KOPT-K1 (cell line): ENCODE measurements at regions not wholly inside any gene's neighbourhood (a gene's known extent, or its start where the extent isn't known, plus 50 kb on each side); places are given as distances from the start of the nearest gene placed in this dataset.
"Not testable (repeated sequence)": the region's sequence is repeated elsewhere in the genome, so short reads cannot be mapped to it uniquely, and the experiment has no call there.

Experiments
- H3K27ac ChIP-seq: fragments of 200-600 bp; sonication (generic); 2 replicates; pipeline ENCODE4 v1.5.1; 2016; ENCODE audit warnings: antibody characterized with exemption, mild to moderate bottlenecking, low read depth, low read length; ENCODE audit not compliant: poor library complexity, severe bottlenecking
- H3K36me3 ChIP-seq: fragments of 200-600 bp; sonication (generic); 2 replicates; pipeline ENCODE4 v1.5.1; 2017; ENCODE audit warnings: antibody characterized with exemption, mild to moderate bottlenecking, low read length, moderate library complexity; ENCODE audit not compliant: insufficient read depth
- H3K9me3 ChIP-seq: fragments of 200-600 bp; sonication (generic); 2 replicates; pipeline ENCODE4 v1.5.1; 2017; ENCODE audit warnings: antibody characterized with exemption, low read length, mild to moderate bottlenecking; ENCODE audit not compliant: insufficient read depth, poor library complexity, severe bottlenecking

- Histone ChIP-seq H3K9me3 (peaks cover 20% of the 10 kb centered on the region), H3K27ac (no peak overlapping the region), H3K36me3 (no peaks in the 10 kb centered on the region)
These were observed 678.7 kb upstream of the ADGRB3 start for GRCh38 chr6:67956352-67956751.

- H3K27ac ChIP-seq, result no peak overlapping the region
- no peaks in the 10 kb centered on the region for H3K36me3 ChIP-seq
- peaks cover 20% of the 10 kb centered on the region for H3K9me3 ChIP-seq
These were observed 682.1 kb upstream of the ADGRB3 start for GRCh38 chr6:67952948-67953347.

GRCh38 chr6:67952121-67952520, 683.0 kb upstream of the ADGRB3 start:
- Histone ChIP-seq H3K36me3 (no peaks in the 10 kb centered on the region), H3K9me3 (peaks cover 18% of the 10 kb centered on the region), H3K27ac (no peak overlapping the region)

GRCh38 chr6:67947762-67948161, 687.3 kb upstream of the ADGRB3 start:
- not testable (repeated sequence) for H3K9me3 ChIP-seq, H3K27ac ChIP-seq

GRCh38 chr6:67935976-67936477, 699.1 kb upstream of the ADGRB3 start:
- no peaks in the 10 kb centered on the region for H3K36me3 ChIP-seq
- peaks cover 3% of the 10 kb centered on the region for H3K9me3 ChIP-seq
- H3K27ac ChIP-seq, result no peak overlapping the region

More at GRCh38 chr6:67947762-67948161, 687.3 kb upstream of the ADGRB3 start:
- not testable (repeated sequence) for H3K36me3 ChIP-seq

GRCh38 chr6:67933278-67933677, 701.8 kb upstream of the ADGRB3 start:
- no peaks in the 10 kb centered on the region for H3K36me3 ChIP-seq
- no peaks in the 10 kb centered on the region for H3K9me3 ChIP-seq
- H3K27ac ChIP-seq, result no peak overlapping the region

- H3K9me3 ChIP-seq, H3K36me3 ChIP-seq, H3K27ac ChIP-seq: not testable (repeated sequence)
These were observed 712.5 kb upstream of the ADGRB3 start for GRCh38 chr6:67922588-67922987.

GRCh38 chr6:67920040-67920439, 715.0 kb upstream of the ADGRB3 start:
- not testable (repeated sequence) for H3K36me3 ChIP-seq, H3K27ac ChIP-seq, H3K9me3 ChIP-seq

GRCh38 chr6:67916399-67916798, 718.7 kb upstream of the ADGRB3 start:
- Histone ChIP-seq H3K27ac (no peak overlapping the region), H3K9me3 (no peaks in the 10 kb centered on the region), H3K36me3 (no peaks in the 10 kb centered on the region)

- H3K27ac ChIP-seq, result no peak overlapping the region
- no peaks in the 10 kb centered on the region for H3K36me3 ChIP-seq
- no peaks in the 10 kb centered on the region for H3K9me3 ChIP-seq
These were observed 720.7 kb upstream of the ADGRB3 start for GRCh38 chr6:67914419-67914818.

- H3K9me3 ChIP-seq, result no peaks in the 10 kb centered on the region
- H3K27ac ChIP-seq, result no peak overlapping the region
These were observed 725.7 kb upstream of the ADGRB3 start for GRCh38 chr6:67909354-67909753.

GRCh38 chr6:67908379-67908778, 726.7 kb upstream of the ADGRB3 start:
- H3K9me3 ChIP-seq, result no peaks in the 10 kb centered on the region
- H3K27ac ChIP-seq, result no peak overlapping the region
- H3K36me3 ChIP-seq, result no peaks in the 10 kb centered on the region

More at GRCh38 chr6:67909354-67909753, 725.7 kb upstream of the ADGRB3 start:
- no peaks in the 10 kb centered on the region for H3K36me3 ChIP-seq

- not testable (repeated sequence) for H3K9me3 ChIP-seq, H3K27ac ChIP-seq, H3K36me3 ChIP-seq
These were observed 730.3 kb upstream of the ADGRB3 start for GRCh38 chr6:67904735-67905134.

GRCh38 chr6:67898875-67899274, 736.2 kb upstream of the ADGRB3 start:
- no peaks in the 10 kb centered on the region for H3K9me3 ChIP-seq
- H3K27ac ChIP-seq, result no peak overlapping the region
- H3K36me3 ChIP-seq, result no peaks in the 10 kb centered on the region

GRCh38 chr6:67897998-67898607, 737.0 kb upstream of the ADGRB3 start:
- H3K9me3 ChIP-seq, result no peaks in the 10 kb centered on the region
- no peak overlapping the region for H3K27ac ChIP-seq
- H3K36me3 ChIP-seq, result no peaks in the 10 kb centered on the region

GRCh38 chr6:67896476-67896875, 738.6 kb upstream of the ADGRB3 start:
- Histone ChIP-seq H3K27ac (no peak overlapping the region), H3K36me3 (no peaks in the 10 kb centered on the region), H3K9me3 (no peaks in the 10 kb centered on the region)
